ENCODE measurements at regions not wholly inside any gene's neighbourhood (a gene's known extent, or its start where the extent isn't known, plus 50 kb on each side); places are given as distances from the start of the nearest gene placed in this dataset.

GRCh38 chr11:87897071-87897470 is 278.2 kb downstream of the RAB38 start:
- TF ChIP-seq POLR2A (IDR thresholded peaks at IDR 0.05) (no peak), CTCF (IDR thresholded peaks at IDR 0.05) (no peak)

Measured in ovary (tissue), 3 donors.